ENCODE measurements at regions not wholly inside any gene's neighbourhood (a gene's known extent, or its start where the extent isn't known, plus 50 kb on each side); places are given as distances from the start of the nearest gene placed in this dataset.

DNA sequence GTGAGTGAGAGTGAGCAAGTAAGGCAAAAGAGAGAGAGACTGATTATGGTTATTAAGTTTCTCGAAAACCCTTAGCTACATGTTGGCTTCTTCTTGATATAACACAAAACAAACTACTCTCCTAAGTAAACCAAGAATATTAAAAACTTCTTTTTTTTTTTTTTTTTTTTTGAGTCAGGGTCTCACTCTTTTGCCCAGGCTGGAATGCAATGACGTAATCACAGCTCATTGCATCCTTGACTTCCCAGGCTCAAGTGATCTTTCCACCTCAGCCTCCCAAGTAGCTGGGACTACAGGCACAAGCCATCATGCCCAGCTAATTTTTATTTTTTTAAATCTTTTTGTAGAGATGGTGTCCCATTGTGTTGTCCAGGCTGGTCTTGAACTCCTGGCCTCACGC lies 102.2 kb upstream of the IL6 start:
- DNase-seq (ENCODE audit: low spot score), result no peak

- no peak for DNase-seq (ENCODE audit: low spot score)
Measured at GRCh38 chr7:22622116-22622785, 104.7 kb upstream of the IL6 start.

- no peak for DNase-seq (ENCODE audit: low spot score)
Measured at GRCh38 chr7:22618528-22618927, 108.5 kb upstream of the IL6 start.

GRCh38 chr7:22617166-22617565 lies 109.8 kb upstream of the IL6 start:
- no peak for DNase-seq (ENCODE audit: low spot score)

DNA sequence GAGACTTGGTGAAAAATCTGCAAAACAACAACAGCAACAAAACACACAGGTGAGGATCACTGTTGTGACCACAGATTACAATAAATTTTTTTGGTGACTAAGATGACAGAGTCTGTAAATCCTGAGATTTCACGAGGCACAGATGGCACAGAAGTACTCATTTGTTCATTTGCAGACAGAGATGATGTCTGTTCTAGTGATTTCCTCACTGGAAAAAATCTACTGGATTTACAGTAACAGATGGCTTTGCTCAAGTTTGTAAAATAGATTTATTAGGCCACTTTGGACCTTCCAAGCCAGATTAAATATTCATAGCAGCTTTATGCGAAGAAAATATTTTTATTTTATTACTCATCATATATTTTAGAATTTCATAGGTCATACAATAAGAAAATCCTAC lies 113.5 kb upstream of the IL6 start:
- DNase-seq (ENCODE audit: low spot score), result no peak

GRCh38 chr7:22612776-22613175 lies 112.8 kb upstream of the STEAP1B start:
- no peak for DNase-seq (ENCODE audit: low spot score)

DNA sequence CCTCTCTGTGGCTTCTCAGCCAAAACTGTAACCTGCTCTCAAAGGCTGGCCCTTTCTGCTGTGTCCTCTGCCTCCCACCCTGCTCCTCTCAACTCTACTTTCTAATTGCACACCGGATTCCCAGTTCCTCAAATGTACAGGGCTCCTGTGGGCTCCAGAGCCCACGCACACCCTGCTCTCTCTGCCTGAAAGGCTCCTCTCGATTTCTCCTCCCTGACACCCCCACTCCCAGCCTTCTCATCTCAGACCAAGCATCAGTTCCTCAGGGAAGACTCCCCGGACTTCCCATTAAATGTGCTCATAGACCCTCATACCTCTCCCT lies 111.7 kb upstream of the STEAP1B start:
- DNase-seq (ENCODE audit: low spot score), result no peak

GRCh38 chr7:22610951-22611757 lies 111.2 kb upstream of the STEAP1B start:
- no peak for DNase-seq (ENCODE audit: low spot score)

GRCh38 chr7:22610263-22610662 lies 110.3 kb upstream of the STEAP1B start:
- peak; percentile 76 for DNase-seq (ENCODE audit: low spot score)

- no peak for DNase-seq (ENCODE audit: low spot score)
Measured at GRCh38 chr7:22607180-22607579, 107.2 kb upstream of the STEAP1B start.

DNA sequence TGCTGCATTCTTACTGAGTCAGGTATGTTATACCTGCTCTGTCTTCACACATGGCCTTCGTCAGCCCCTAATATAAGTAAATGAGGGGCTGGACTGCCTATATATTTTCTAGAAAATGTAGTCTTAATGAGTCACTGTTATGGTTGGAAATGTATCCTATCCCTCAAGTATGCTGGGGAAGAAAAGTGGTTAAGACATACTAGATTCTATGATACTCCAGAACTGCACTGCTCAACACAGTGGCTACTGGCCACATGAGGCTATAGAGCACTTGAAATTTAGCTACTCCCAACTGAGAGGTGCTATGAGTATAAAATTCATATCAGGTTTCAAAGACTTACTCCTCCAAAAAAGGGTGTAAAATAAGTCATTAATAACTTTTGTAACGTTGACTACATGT lies 104.3 kb upstream of the STEAP1B start:
- DNase-seq (ENCODE audit: low spot score), result no peak

DNA sequence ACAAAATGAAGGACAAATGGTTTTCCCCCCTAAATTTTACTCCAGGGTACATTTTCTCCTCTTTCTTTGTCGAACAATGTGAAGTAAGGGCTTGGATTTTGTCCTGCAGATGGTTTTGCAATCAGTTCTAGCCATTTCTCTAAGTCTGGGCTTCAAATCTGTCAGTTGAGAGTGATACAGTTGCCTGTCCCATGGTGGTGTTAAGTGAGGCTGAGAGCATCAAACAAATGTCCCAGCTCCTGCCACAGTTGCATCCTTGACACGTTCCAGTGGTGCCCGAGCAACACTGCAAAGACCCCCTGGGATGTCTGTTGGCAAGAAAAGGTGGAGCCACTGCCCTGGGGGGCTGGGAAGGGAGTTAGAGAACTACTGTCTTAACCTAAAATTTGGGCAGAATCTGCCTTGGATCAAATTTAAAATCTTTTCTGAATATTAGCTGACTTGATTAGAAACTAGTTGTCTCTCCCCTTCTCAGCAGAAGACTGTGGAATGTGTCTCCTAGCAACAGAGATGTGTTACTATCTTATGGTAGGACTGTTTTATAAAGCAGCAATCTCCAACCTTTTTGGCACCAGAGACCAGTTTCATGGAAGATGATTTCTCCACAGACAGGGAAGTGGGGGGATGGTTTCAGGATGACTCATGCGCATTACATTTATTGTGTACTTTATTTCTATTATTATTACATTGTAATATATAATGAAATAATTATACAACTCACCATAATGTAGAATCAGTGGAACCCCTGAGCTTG lies 102.0 kb upstream of the STEAP1B start:
- DNase-seq (ENCODE audit: low spot score), result no peak

- DNase-seq (ENCODE audit: low spot score), result no peak
Measured at GRCh38 chr7:22601408-22601807, 101.4 kb upstream of the STEAP1B start.

DNA sequence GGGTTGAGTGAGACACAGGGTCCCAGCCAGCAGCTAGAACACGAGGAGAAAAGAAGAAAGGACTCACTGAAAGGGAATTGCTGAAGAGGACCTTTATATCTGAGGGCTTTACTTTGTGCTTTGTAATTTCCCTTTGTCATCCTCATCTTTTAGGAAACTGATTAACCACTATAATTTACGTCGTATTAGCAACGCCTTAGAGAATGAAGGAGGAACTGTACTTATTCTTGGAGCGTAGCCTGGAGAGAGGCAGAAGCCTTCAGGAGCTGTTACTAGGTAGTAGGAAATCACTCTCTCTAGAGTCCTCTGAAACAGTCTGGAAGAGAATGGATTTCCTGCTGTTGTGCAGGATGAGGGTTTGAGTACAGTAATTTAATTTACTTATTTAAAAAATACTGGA lies 101.0 kb upstream of the STEAP1B start:
- DNase-seq (ENCODE audit: low spot score), result no peak

GRCh38 chr7:22598318-22598920 lies 98.4 kb upstream of the STEAP1B start:
- no peak for DNase-seq (ENCODE audit: low spot score)

- peak; percentile 93 for DNase-seq (ENCODE audit: low spot score)
Measured at GRCh38 chr7:22597844-22598243, 97.9 kb upstream of the STEAP1B start.

- DNase-seq (ENCODE audit: low spot score), result no peak
Measured at GRCh38 chr7:22596763-22597400, 96.9 kb upstream of the STEAP1B start.

DNA sequence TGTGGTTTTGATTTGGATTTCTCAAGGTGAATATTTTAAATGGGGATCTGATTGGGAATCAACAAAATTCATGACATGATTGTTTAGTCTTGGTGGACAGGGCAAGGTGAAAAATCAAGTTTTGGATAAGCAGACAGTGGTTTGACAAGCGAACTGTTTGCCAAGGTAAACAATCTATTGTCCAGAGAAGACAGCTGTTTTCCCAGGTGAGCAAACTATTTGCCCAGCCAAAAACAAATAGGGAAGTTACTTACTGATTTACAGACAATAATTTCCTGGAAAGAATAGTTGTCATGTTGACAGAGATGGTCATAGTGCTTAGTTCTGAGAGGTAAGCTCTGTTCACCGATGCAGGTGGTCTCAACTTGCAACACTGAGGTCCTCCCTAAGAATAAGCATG lies 94.0 kb upstream of the STEAP1B start:
- DNase-seq (ENCODE audit: low spot score), result no peak

DNA sequence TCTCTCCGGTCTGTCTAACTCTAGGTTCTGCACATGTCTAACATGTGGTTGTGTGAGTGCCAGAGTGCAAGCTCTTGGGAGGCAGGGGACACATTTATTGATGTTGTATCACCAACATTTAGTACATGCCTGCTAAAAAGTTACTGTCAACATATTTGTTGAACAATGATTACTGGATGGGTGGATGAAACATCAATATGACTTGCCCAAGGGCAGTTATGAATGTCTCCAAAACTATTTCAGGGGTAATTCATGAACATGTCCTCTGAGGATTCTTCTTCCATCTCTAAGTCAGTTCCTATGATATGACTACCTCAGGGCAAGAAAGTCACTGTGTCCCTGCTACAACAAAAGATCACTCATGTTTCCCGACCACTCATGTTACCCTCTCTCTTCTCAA lies 91.3 kb upstream of the STEAP1B start:
- DNase-seq (ENCODE audit: low spot score), result no peak

- peak; percentile 66 for DNase-seq (ENCODE audit: low spot score)
Measured at GRCh38 chr7:22589641-22590201, 89.7 kb upstream of the STEAP1B start.

DNA sequence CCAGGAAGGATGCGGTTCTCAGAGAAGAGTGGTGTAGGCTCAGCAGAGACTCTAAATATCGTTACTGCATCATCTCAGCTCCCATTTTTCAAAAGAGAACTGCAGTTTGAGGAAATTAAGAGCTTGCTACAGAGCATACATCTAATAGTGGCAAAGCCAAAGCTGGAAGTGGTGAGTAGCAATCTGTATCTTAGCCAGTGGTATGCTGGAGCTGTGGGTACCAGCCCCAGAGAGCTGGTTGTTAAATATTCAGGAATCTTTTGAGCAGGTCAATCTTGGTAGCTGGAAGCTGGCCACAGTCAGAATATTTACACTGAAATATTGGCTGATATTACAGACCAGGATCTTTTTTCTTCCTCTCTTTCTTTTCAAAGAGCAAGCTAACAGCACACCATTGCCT lies 88.4 kb upstream of the STEAP1B start:
- no peak for DNase-seq (ENCODE audit: low spot score)

- no peak for DNase-seq (ENCODE audit: low spot score)
Measured at GRCh38 chr7:22587322-22587721, 87.3 kb upstream of the STEAP1B start.
